HG02642 (cell line): ENCODE measurements at regions not wholly inside any gene's neighbourhood (a gene's known extent, or its start where the extent isn't known, plus 50 kb on each side); places are given as distances from the start of the nearest gene placed in this dataset.

Experiments used
- ATAC-seq: cut with Tn5 transposase; IDR thresholded peaks from one replicate; pipeline ENCODE4 v1.9.1; 2021; ENCODE audit warnings: mild to moderate bottlenecking; ENCODE audit not compliant: unreplicated experiment, poor library complexity

- no peak for ATAC-seq
Observed at GRCh38 chr22:48241658-48242057, 1479.2 kb downstream of the TBC1D22A start.

GRCh38 chr22:48240935-48241230, 1478.4 kb downstream of the TBC1D22A start:
- ATAC-seq: no peak

GRCh38 chr22:48240148-48240934, 1477.9 kb downstream of the TBC1D22A start:
- no peak for ATAC-seq

GRCh38 chr22:48239461-48240147, 1477.2 kb downstream of the TBC1D22A start:
- no peak for ATAC-seq

GRCh38 chr22:48238966-48239365, 1476.5 kb downstream of the TBC1D22A start:
- no peak for ATAC-seq

- no peak for ATAC-seq
Observed at GRCh38 chr22:48238284-48238915, 1476.0 kb downstream of the TBC1D22A start.

- ATAC-seq: no peak
Observed at GRCh38 chr22:48237466-48238283, 1475.2 kb downstream of the TBC1D22A start.

- ATAC-seq: no peak
Observed at GRCh38 chr22:48236261-48236660, 1473.8 kb downstream of the TBC1D22A start.

- ATAC-seq: no peak
Observed at GRCh38 chr22:48235744-48236143, 1473.3 kb downstream of the TBC1D22A start.

GRCh38 chr22:48234011-48234410, 1471.6 kb downstream of the TBC1D22A start:
- ATAC-seq: no peak

GRCh38 chr22:48233586-48233985, 1471.1 kb downstream of the TBC1D22A start:
- ATAC-seq: no peak

GRCh38 chr22:48228468-48228867, 1466.0 kb downstream of the TBC1D22A start:
- ATAC-seq: no peak

- no peak for ATAC-seq
Observed at GRCh38 chr22:48227341-48228018, 1465.0 kb downstream of the TBC1D22A start.

- ATAC-seq: no peak
Observed at GRCh38 chr22:48226026-48227013, 1463.9 kb downstream of the TBC1D22A start.

GRCh38 chr22:48224332-48224731, 1461.9 kb downstream of the TBC1D22A start:
- no peak for ATAC-seq

GRCh38 chr22:48223488-48224190, 1461.2 kb downstream of the TBC1D22A start:
- ATAC-seq: no peak

GRCh38 chr22:48222742-48223487, 1460.5 kb downstream of the TBC1D22A start:
- ATAC-seq: no peak
